ENCODE measurements at regions not wholly inside any gene's neighbourhood (a gene's known extent, or its start where the extent isn't known, plus 50 kb on each side); places are given as distances from the start of the nearest gene placed in this dataset.

GRCh38 chr22:48955351-48956311, 872.0 kb downstream of the BRD1 start:
- Histone ChIP-seq H3K4me3 (ENCODE audit: severe bottlenecking) (no peak overlapping the region), H3K36me3 (ENCODE audit: low read depth) (no peaks in the 10 kb centered on the region), H3K9me3 (ENCODE audit: severe bottlenecking) (no peaks in the 10 kb centered on the region), H3K4me1 (ENCODE audit: insufficient read depth, poor library complexity, severe bottlenecking) (no peaks in the 10 kb centered on the region), H3K27ac (ENCODE audit: poor library complexity, severe bottlenecking) (no peak overlapping the region), H3K27me3 (ENCODE audit: insufficient read depth, poor library complexity, severe bottlenecking) (no peaks in the 10 kb centered on the region)
- ATAC-seq (ENCODE audit: low read depth), result no peak
- no peak for TF ChIP-seq CTCF (IDR thresholded peaks at IDR 0.05; ENCODE audit: poor library complexity, severe bottlenecking)
- no peak for DNase-seq (ENCODE audit: low spot score)

- Histone ChIP-seq H3K4me3 (ENCODE audit: severe bottlenecking) (no peak overlapping the region), H3K27me3 (ENCODE audit: insufficient read depth, poor library complexity, severe bottlenecking) (no peaks in the 10 kb centered on the region), H3K27ac (ENCODE audit: poor library complexity, severe bottlenecking) (no peak overlapping the region), H3K36me3 (ENCODE audit: low read depth) (no peaks in the 10 kb centered on the region), H3K9me3 (ENCODE audit: severe bottlenecking) (no peaks in the 10 kb centered on the region), H3K4me1 (ENCODE audit: insufficient read depth, poor library complexity, severe bottlenecking) (no peaks in the 10 kb centered on the region)
- ATAC-seq (ENCODE audit: low read depth) (no peak), DNase-seq (ENCODE audit: low spot score) (no peak)
- TF ChIP-seq CTCF (IDR thresholded peaks at IDR 0.05; ENCODE audit: poor library complexity, severe bottlenecking), result no peak
These were observed 872.8 kb downstream of the BRD1 start for GRCh38 chr22:48954781-48955311.

GRCh38 chr22:48953830-48954229, 873.8 kb downstream of the BRD1 start:
- Histone ChIP-seq H3K27me3 (ENCODE audit: insufficient read depth, poor library complexity, severe bottlenecking) (no peaks in the 10 kb centered on the region), H3K27ac (ENCODE audit: poor library complexity, severe bottlenecking) (no peak overlapping the region), H3K9me3 (ENCODE audit: severe bottlenecking) (no peaks in the 10 kb centered on the region), H3K4me3 (ENCODE audit: severe bottlenecking) (no peak overlapping the region), H3K4me1 (ENCODE audit: insufficient read depth, poor library complexity, severe bottlenecking) (no peaks in the 10 kb centered on the region), H3K36me3 (ENCODE audit: low read depth) (no peaks in the 10 kb centered on the region)
- DNase-seq (ENCODE audit: low spot score) (no peak), ATAC-seq (ENCODE audit: low read depth) (no peak)
- TF ChIP-seq CTCF (IDR thresholded peaks at IDR 0.05; ENCODE audit: poor library complexity, severe bottlenecking), result no peak

GRCh38 chr22:48953103-48953720, 874.5 kb downstream of the BRD1 start:
- no peaks in the 10 kb centered on the region for H3K36me3 ChIP-seq (ENCODE audit: low read depth)
- ATAC-seq (ENCODE audit: low read depth) (no peak), DNase-seq (ENCODE audit: low spot score) (no peak)
- no peaks in the 10 kb centered on the region for H3K4me1 ChIP-seq (ENCODE audit: insufficient read depth, poor library complexity, severe bottlenecking)
- no peak for TF ChIP-seq CTCF (IDR thresholded peaks at IDR 0.05; ENCODE audit: poor library complexity, severe bottlenecking)
- no peaks in the 10 kb centered on the region for H3K27me3 ChIP-seq (ENCODE audit: insufficient read depth, poor library complexity, severe bottlenecking)
- no peak overlapping the region for H3K27ac ChIP-seq (ENCODE audit: poor library complexity, severe bottlenecking)
- H3K4me3 ChIP-seq (ENCODE audit: severe bottlenecking), result no peak overlapping the region
- no peaks in the 10 kb centered on the region for H3K9me3 ChIP-seq (ENCODE audit: severe bottlenecking)
